ENCODE measurements at regions not wholly inside any gene's neighbourhood (a gene's known extent, or its start where the extent isn't known, plus 50 kb on each side); places are given as distances from the start of the nearest gene placed in this dataset.

- TF ChIP-seq GATA3 (IDR thresholded peaks at IDR 0.05; ENCODE audit: low read depth, low read length) (no peak), GATA2 (IDR thresholded peaks at IDR 0.05; ENCODE audit: low read depth, low read length) (no peak)
Measured at GRCh38 chr6:14428269-14428668, 310.7 kb downstream of the CD83 start.
